Fibroblast of lung (primary cell): ENCODE measurements at regions not wholly inside any gene's neighbourhood (a gene's known extent, or its start where the extent isn't known, plus 50 kb on each side); places are given as distances from the start of the nearest gene placed in this dataset.
A peak's percentile ranks its signal among the peaks of the same experiment; 100 is the strongest.

Experiments
- DNase-seq, 2 donors: peaks; one replicate each; pipeline versions ENCODE4 v3.0.0 to v3.0.0-alpha.2; 2010; ENCODE audit warnings: low read depth in 2 of 2
- H2AFZ ChIP-seq: 2 replicates; pipeline ENCODE4 v1.5.1; 2012; ENCODE audit warnings: low read length, control low read depth, inconsistent platforms
- H3K27ac ChIP-seq: 2 replicates; pipeline ENCODE4 v1.5.1; 2011; ENCODE audit warnings: low read length, control low read depth; ENCODE audit not compliant: insufficient read depth
- H3K27me3 ChIP-seq: 2 replicates; pipeline ENCODE4 v1.5.1; 2011; ENCODE audit warnings: mild to moderate bottlenecking, low read length; ENCODE audit not compliant: control insufficient read depth, insufficient read depth
- H3K36me3 ChIP-seq: 2 replicates; pipeline ENCODE4 v1.5.1; 2011; ENCODE audit warnings: low read length; ENCODE audit not compliant: control insufficient read depth, insufficient read depth
- H3K4me1 ChIP-seq: 2 replicates; pipeline ENCODE4 v1.5.1; 2011; ENCODE audit warnings: low read length; ENCODE audit not compliant: control insufficient read depth, insufficient read depth; ENCODE audit errors: extremely low read depth
- H3K4me2 ChIP-seq: 2 replicates; pipeline ENCODE4 v1.5.1; 2011; ENCODE audit warnings: low read length, control low read depth; ENCODE audit not compliant: insufficient read depth; ENCODE audit errors: extremely low read depth
- H3K4me3 ChIP-seq, 4 experiments: fragments of 200-600 bp in 1 of 4; sonication (generic) in 1 of 4; replicated peaks in 1 of 4; 2 replicates each; pipeline ENCODE4 v1.5.1; 2011 to 2016; ENCODE audit warnings: low read length in 4 of 4, low read depth in 3 of 4, mild to moderate bottlenecking in 3 of 4, control low read depth in 2 of 4, inconsistent platforms in 1 of 4, mixed read lengths in 1 of 4; ENCODE audit not compliant: insufficient read depth in 1 of 4; ENCODE audit errors: control extremely low read depth in 1 of 4
- H3K79me2 ChIP-seq: 2 replicates; pipeline ENCODE4 v1.5.1; 2012; ENCODE audit warnings: mild to moderate bottlenecking, low read length, inconsistent platforms; ENCODE audit not compliant: control insufficient read depth, insufficient read depth
- H3K9ac ChIP-seq: 2 replicates; pipeline ENCODE4 v1.5.1; 2011; ENCODE audit warnings: mild to moderate bottlenecking, low read length, control low read depth; ENCODE audit not compliant: insufficient read depth
- H3K9me3 ChIP-seq: 2 replicates; pipeline ENCODE4 v1.5.1; 2012; ENCODE audit warnings: low read depth, low read length; ENCODE audit not compliant: control insufficient read depth, insufficient read depth
- H4K20me1 ChIP-seq: 2 replicates; pipeline ENCODE4 v1.5.1; 2011; ENCODE audit warnings: low read length; ENCODE audit not compliant: control insufficient read depth, insufficient read depth; ENCODE audit errors: extremely low read depth
- CTCF ChIP-seq, 2 donors: IDR thresholded peaks in 1 of 2; conservative IDR thresholded peaks in 1 of 2; 1 replicate in 1 of 2; 2 replicates in 1 of 2; pipeline ENCODE4 v1.5.1; 2011 to 2012; ENCODE audit warnings: low read length in 2 of 2, control low read depth in 1 of 2, inconsistent platforms in 1 of 2, low read depth in 1 of 2, mild to moderate bottlenecking in 1 of 2
- EZH2 ChIP-seq: IDR thresholded peaks from 2 replicates; pipeline ENCODE4 v1.5.1; 2012; ENCODE audit warnings: low read length, control low read depth, mild to moderate bottlenecking; ENCODE audit errors: missing control alignments

GRCh38 chr7:52670608-52671225 lies 364.7 kb upstream of the POM121L12 start:
- no peaks in the 10 kb centered on the region for H3K36me3 ChIP-seq
- H3K27ac ChIP-seq, result no peak overlapping the region
- no peak for TF ChIP-seq EZH2
- TF ChIP-seq CTCF (conservative IDR thresholded peaks at IDR 0.05 in 1 of 2, IDR thresholded peaks at IDR 0.05 in 1 of 2; ENCODE audit: low read depth in 1 of 2, low read length in 2 of 2), result no peak
- no peaks in the 10 kb centered on the region for H3K79me2 ChIP-seq
- no peak overlapping the region for H3K4me2 ChIP-seq
- H3K27me3 ChIP-seq, result no peaks in the 10 kb centered on the region
- peak in 1 of 2 donors; percentile 33 for DNase-seq
- no peaks in the 10 kb centered on the region for H3K4me1 ChIP-seq
- H4K20me1 ChIP-seq, result no peaks in the 10 kb centered on the region
- no peak overlapping the region for H2AFZ ChIP-seq
- H3K4me3 ChIP-seq, result no peak overlapping the region
- H3K9me3 ChIP-seq, result no peaks in the 10 kb centered on the region
- no peak overlapping the region for H3K9ac ChIP-seq

- Histone ChIP-seq H3K4me1 (no peaks in the 10 kb centered on the region), H3K27me3 (no peaks in the 10 kb centered on the region), H3K4me3 (no peak overlapping the region), H2AFZ (no peak overlapping the region), H3K79me2 (no peaks in the 10 kb centered on the region), H3K27ac (no peak overlapping the region), H4K20me1 (no peaks in the 10 kb centered on the region), H3K36me3 (no peaks in the 10 kb centered on the region), H3K9me3 (no peaks in the 10 kb centered on the region), H3K4me2 (no peak overlapping the region), H3K9ac (no peak overlapping the region)
- DNase-seq, result no peak
- no peak for TF ChIP-seq CTCF (conservative IDR thresholded peaks at IDR 0.05 in 1 of 2, IDR thresholded peaks at IDR 0.05 in 1 of 2; ENCODE audit: low read depth in 1 of 2, low read length in 2 of 2)
- TF ChIP-seq EZH2, result no peak
Measured at GRCh38 chr7:52669031-52669430, 366.4 kb upstream of the POM121L12 start.

GRCh38 chr7:52668435-52668834 lies 367.0 kb upstream of the POM121L12 start:
- H3K4me2 ChIP-seq, result no peak overlapping the region
- TF ChIP-seq EZH2, result no peak
- TF ChIP-seq CTCF (conservative IDR thresholded peaks at IDR 0.05 in 1 of 2, IDR thresholded peaks at IDR 0.05 in 1 of 2; ENCODE audit: low read depth in 1 of 2, low read length in 2 of 2), result no peak
- no peak overlapping the region for H3K4me3 ChIP-seq
- H3K9me3 ChIP-seq, result no peaks in the 10 kb centered on the region
- no peaks in the 10 kb centered on the region for H3K4me1 ChIP-seq
- no peaks in the 10 kb centered on the region for H3K36me3 ChIP-seq
- no peaks in the 10 kb centered on the region for H3K27me3 ChIP-seq
- no peak overlapping the region for H3K27ac ChIP-seq
- no peaks in the 10 kb centered on the region for H3K79me2 ChIP-seq
- no peaks in the 10 kb centered on the region for H4K20me1 ChIP-seq
- no peak for DNase-seq
- H3K9ac ChIP-seq, result no peak overlapping the region
- no peak overlapping the region for H2AFZ ChIP-seq
